Adipocyte (in vitro differentiated cells): ENCODE measurements at regions not wholly inside any gene's neighbourhood (a gene's known extent, or its start where the extent isn't known, plus 50 kb on each side); places are given as distances from the start of the nearest gene placed in this dataset.

Source experiments
- DNase-seq: peaks from one replicate; pipeline ENCODE4 v3.0.0-alpha.2; 2015; ENCODE audit warnings: low read depth
- H3K27me3 ChIP-seq: replicated peaks from 2 replicates; pipeline ENCODE4 v1.7.0; 2013; ENCODE audit warnings: mild to moderate bottlenecking, low read length, moderate library complexity; ENCODE audit not compliant: control insufficient read depth, insufficient read depth
- H3K36me3 ChIP-seq: 2 replicates; pipeline ENCODE4 v1.7.0; 2013; ENCODE audit warnings: low read length, mild to moderate bottlenecking, moderate library complexity; ENCODE audit not compliant: control insufficient read depth, insufficient read depth, severe bottlenecking
- H3K4me1 ChIP-seq: 2 replicates; pipeline ENCODE4 v1.7.0; 2013; ENCODE audit warnings: mild to moderate bottlenecking, low read length, moderate library complexity; ENCODE audit not compliant: control insufficient read depth, insufficient read depth
- H3K4me3 ChIP-seq: 2 replicates; pipeline ENCODE4 v1.7.0; 2013; ENCODE audit warnings: mild to moderate bottlenecking, low read length, moderate library complexity
- H3K9ac ChIP-seq: 2 replicates; pipeline ENCODE4 v1.7.0; 2013; ENCODE audit warnings: mild to moderate bottlenecking, low read length, moderate library complexity
- H3K9me3 ChIP-seq: 2 replicates; pipeline ENCODE4 v1.7.0; 2013; ENCODE audit warnings: mild to moderate bottlenecking, low read length, moderate library complexity; ENCODE audit not compliant: control insufficient read depth

DNA sequence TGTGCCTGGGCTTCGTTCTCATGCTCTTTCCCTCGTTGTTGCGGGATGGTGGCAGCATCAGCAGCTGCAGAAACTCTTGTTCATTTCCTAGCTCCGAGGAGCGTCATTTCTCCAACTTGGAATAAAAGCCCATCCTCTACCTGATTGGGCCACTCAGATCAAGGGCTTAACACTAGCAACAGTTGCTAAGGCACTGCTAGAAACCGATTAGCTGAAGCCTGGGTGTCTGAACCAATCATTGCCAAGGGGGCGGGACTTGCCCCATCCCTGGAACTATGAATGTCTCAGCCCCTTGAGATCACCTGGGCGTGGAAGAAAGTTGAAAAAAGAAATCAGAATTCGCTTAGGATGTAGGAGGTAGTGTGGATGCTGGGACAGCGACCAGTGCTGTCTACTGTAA, 145.3 kb downstream of the FOXL1 start:
- H3K9ac ChIP-seq: no peak overlapping the region
- no peak for DNase-seq
- no peak overlapping the region for H3K4me3 ChIP-seq
- H3K36me3 ChIP-seq: no peaks in the 10 kb centered on the region
- H3K4me1 ChIP-seq: peaks cover 14% of the 10 kb centered on the region
- H3K9me3 ChIP-seq: peaks cover under 1% of the 10 kb centered on the region
- peaks cover 63% of the 10 kb centered on the region for H3K27me3 ChIP-seq

DNA sequence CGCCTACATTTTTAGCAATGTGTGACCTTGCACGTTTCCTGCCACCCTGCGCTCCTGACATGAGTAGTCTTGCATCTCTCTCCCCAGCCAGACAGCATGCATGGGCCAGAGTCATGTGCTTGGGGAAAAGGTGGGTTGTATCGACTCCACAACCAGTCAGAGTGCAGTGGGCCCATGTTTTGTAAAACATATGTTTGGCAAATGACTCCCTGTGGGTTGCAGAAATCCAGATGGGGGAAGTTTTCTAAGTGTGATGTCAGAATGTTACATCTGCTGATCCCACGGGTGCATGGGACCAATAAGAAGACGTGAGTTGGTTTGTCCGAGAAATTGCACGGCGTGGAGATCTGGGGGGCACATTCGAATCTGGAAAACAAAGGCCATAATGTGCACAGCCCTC, 147.1 kb downstream of the FOXL1 start:
- H3K9me3 ChIP-seq: peaks cover 5% of the 10 kb centered on the region
- DNase-seq: no peak
- H3K9ac ChIP-seq: no peak overlapping the region
- peaks cover 14% of the 10 kb centered on the region for H3K4me1 ChIP-seq
- peaks cover 64% of the 10 kb centered on the region for H3K27me3 ChIP-seq
- no peak overlapping the region for H3K4me3 ChIP-seq
- no peaks in the 10 kb centered on the region for H3K36me3 ChIP-seq

DNA sequence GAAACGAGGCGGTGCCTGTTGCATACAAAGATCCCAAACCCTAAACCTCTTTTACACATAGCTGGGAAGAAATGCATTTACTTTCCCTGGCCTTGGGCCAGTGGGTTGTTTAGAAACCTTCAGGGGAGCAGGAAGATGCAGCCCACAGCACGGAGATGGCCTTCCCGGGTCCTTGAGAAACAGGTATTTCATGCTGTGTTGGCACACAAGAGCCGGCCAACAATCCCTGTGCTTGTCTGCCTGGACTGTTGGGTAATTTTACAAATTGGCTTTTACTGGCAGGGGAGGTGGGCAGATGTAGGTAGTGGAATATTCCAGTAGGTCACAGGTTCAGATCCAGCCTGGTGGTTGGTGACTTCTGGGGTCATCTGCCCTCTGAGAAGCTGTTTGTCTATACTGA, 148.0 kb downstream of the FOXL1 start:
- Histone ChIP-seq H3K4me3 (no peak overlapping the region), H3K9ac (no peak overlapping the region), H3K36me3 (no peaks in the 10 kb centered on the region), H3K27me3 (peaks cover 69% of the 10 kb centered on the region), H3K9me3 (peaks cover 5% of the 10 kb centered on the region), H3K4me1 (peaks cover 14% of the 10 kb centered on the region)
- no peak for DNase-seq

DNA sequence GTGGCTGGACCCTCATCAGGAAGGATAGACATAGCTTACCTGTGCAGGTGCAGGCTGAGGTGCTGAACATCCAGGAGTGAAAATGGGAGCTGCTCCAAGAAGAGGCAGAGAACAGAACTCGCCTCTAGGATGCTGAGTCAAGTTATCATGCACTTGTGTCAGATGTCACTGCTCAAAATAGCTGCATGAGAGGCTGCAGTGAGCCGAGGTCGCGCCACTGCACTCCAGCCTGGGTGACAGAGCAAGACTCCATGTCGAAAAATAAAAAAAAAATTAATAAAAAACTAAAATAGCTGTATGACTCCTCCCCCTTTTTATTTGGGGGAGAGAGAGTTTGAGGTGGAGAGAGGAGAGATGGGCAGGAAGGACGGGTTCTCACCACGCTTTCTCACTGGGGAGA, 148.8 kb downstream of the FOXL1 start:
- DNase-seq: no peak
- H3K9me3 ChIP-seq: peaks cover 5% of the 10 kb centered on the region
- H3K36me3 ChIP-seq: no peaks in the 10 kb centered on the region
- H3K4me3 ChIP-seq: no peak overlapping the region
- H3K4me1 ChIP-seq: peaks cover 14% of the 10 kb centered on the region
- peaks cover 77% of the 10 kb centered on the region for H3K27me3 ChIP-seq
- H3K9ac ChIP-seq: no peak overlapping the region

DNA sequence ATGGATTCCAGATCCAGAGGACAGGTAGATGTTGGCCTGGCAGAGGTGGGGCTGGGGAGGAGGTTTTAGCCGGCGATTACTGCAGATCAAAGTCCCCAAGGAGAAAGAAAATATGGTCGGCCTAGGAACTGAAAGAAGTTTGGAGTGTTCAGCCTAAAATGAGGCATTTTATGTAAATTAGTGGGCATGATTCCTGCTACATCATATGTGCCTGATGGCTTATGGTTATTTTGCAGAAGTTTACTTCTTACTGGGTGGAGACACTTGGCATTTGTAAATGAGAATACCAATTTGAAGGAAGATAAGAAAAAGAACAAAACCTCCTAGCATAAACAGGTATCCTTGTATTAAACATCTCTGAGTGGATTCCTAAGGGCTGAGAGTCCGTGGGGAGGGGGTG, 149.3 kb downstream of the FOXL1 start:
- Histone ChIP-seq H3K9me3 (peaks cover 5% of the 10 kb centered on the region), H3K4me1 (peaks cover 12% of the 10 kb centered on the region), H3K27me3 (peaks cover 82% of the 10 kb centered on the region), H3K9ac (no peak overlapping the region), H3K36me3 (no peaks in the 10 kb centered on the region), H3K4me3 (no peak overlapping the region)
- DNase-seq: no peak

DNA sequence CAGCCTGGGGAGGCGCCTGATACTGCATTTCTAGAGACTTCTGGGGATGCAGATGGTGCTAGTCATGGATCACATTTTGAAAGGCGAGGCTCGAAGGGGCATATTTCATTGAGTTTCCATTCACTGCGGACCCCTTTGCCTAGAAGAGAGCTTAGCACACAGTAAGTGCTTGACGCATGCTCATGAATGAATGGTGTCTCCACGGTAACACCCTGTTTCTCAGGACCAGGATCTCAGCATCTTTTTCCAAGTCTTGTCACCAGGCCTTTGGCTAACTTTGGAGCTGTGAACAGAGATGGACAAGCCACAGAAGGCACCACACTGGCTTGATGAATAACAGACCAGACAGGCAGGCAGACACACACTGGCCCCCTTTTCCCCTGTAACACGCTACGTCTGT, 151.3 kb downstream of the FOXL1 start:
- peaks cover 94% of the 10 kb centered on the region for H3K27me3 ChIP-seq
- no peaks in the 10 kb centered on the region for H3K36me3 ChIP-seq
- no peaks in the 10 kb centered on the region for H3K4me1 ChIP-seq
- no peak overlapping the region for H3K4me3 ChIP-seq
- H3K9me3 ChIP-seq: peaks cover 5% of the 10 kb centered on the region
- no peak overlapping the region for H3K9ac ChIP-seq
- no peak for DNase-seq

DNA sequence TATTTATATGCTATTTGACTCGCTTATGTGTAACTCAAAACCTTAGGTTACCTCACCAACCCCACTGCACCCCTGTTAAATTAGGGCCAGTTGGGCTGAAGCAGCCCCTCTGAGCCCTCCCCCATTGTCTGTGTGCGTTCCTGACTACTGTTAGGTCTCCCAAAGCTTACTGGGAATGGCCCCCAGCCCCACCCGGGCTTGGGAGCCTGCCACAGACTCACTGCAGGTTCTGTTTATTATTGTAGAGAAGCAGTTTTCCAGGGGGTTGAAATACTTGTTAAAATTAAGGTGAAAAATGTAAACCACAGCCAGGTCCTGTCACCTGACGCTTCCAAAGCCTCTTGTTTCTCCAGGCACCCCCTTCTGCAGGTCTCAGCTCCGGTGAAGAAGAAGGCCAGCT, 151.7 kb downstream of the FOXL1 start:
- H3K36me3 ChIP-seq: no peaks in the 10 kb centered on the region
- H3K9ac ChIP-seq: no peak overlapping the region
- peaks cover 5% of the 10 kb centered on the region for H3K9me3 ChIP-seq
- no peaks in the 10 kb centered on the region for H3K4me1 ChIP-seq
- peaks cover 94% of the 10 kb centered on the region for H3K27me3 ChIP-seq
- DNase-seq: no peak
- no peak overlapping the region for H3K4me3 ChIP-seq

DNA sequence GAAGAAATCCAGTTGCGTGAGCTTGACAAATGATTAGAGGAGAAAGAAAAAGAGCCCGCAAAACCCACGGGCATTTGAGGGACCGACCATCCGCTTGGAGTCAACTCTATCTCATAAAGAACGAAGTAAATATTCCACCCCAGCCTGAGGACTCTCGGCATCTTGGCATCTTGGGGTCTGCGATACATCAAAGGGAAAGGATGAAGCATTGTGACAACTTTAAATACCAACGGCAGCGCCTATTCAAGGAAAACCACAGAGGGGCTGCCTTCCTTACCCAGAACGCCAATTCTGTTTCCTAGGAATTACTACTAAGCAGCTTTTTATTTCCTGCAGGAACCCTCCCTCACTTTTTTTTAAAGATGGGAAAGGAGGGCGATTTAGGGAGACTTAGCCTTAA, 152.2 kb downstream of the FOXL1 start:
- Histone ChIP-seq H3K27me3 (peaks cover 92% of the 10 kb centered on the region), H3K4me3 (no peak overlapping the region), H3K4me1 (no peaks in the 10 kb centered on the region), H3K36me3 (no peaks in the 10 kb centered on the region), H3K9me3 (peaks cover 5% of the 10 kb centered on the region), H3K9ac (no peak overlapping the region)
- no peak for DNase-seq

DNA sequence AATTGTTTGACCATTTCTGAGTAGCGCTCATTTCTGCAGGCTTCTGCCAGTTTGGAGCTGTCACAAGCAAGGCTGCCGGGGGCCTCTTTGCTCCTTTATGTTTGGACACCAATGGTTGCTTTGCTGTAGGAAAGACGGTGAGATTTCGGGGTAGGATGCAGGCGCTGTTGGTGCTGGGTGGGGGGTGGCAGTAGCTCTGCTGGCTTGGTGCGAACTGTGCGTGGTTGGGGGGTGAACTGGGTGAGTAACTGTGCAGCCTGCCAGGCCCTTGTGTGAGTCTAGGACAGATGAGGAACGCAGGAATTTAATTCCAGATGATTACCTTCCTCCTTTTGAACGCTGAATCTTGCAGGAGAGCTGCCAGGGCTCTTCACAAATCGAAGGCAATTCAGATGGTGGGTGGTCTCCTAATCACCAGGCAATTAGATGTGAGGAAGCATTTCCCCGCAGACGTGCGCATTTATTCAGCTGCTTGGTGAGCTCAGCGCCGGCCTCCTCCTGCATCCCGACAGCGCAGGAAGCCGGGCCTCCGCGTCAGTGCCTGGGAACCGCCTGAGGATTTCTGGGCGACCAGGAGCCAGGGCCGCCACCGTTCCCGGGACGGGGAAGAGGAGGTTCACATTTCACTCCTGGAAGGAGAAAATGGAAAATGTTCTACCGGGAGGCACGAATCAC, 154.4 kb downstream of the FOXL1 start:
- peak; percentile 33 for DNase-seq
- Histone ChIP-seq H3K36me3 (no peaks in the 10 kb centered on the region), H3K4me1 (no peaks in the 10 kb centered on the region), H3K9me3 (peaks cover 5% of the 10 kb centered on the region), H3K4me3 (no peak overlapping the region), H3K9ac (no peak overlapping the region), H3K27me3 (peaks cover 82% of the 10 kb centered on the region)

DNA sequence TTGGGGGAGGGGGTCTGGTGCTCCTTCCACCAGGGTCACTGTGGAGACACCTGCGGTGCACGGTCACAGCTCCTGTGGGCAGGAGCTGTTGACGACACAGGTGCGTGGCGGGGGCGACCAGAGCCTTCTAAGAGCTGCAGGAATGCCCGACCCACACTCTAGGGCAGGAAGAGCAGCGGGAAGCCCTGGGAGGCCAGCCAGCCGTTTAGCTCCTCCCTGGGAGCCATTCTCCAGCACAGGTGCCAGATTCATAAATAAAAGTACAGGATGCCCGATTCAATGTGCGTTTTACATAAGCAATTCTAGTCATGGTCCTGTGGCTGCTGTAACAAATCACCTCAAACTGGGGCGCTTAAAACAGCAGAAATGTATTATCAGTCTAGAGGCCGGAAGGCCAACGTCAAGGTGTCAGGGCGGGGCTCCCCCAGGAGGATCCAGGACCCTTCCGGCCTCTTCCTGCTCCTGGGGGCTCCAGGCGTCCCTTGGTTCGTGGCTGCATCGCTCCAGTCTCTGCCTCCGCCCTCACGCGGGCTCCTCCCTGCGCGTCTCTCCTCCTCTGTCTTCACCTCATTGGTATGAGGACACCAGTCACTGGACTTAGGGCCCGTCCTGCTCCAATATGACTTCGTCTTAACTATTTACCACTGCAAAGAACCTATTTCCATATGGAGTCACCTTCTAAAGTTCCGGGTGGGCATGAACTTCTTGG, 155.4 kb downstream of the FOXL1 start:
- peaks cover 73% of the 10 kb centered on the region for H3K27me3 ChIP-seq
- H3K36me3 ChIP-seq: no peaks in the 10 kb centered on the region
- no peak overlapping the region for H3K9ac ChIP-seq
- H3K4me1 ChIP-seq: no peaks in the 10 kb centered on the region
- no peak overlapping the region for H3K4me3 ChIP-seq
- peaks cover 4% of the 10 kb centered on the region for H3K9me3 ChIP-seq
- DNase-seq: no peak

DNA sequence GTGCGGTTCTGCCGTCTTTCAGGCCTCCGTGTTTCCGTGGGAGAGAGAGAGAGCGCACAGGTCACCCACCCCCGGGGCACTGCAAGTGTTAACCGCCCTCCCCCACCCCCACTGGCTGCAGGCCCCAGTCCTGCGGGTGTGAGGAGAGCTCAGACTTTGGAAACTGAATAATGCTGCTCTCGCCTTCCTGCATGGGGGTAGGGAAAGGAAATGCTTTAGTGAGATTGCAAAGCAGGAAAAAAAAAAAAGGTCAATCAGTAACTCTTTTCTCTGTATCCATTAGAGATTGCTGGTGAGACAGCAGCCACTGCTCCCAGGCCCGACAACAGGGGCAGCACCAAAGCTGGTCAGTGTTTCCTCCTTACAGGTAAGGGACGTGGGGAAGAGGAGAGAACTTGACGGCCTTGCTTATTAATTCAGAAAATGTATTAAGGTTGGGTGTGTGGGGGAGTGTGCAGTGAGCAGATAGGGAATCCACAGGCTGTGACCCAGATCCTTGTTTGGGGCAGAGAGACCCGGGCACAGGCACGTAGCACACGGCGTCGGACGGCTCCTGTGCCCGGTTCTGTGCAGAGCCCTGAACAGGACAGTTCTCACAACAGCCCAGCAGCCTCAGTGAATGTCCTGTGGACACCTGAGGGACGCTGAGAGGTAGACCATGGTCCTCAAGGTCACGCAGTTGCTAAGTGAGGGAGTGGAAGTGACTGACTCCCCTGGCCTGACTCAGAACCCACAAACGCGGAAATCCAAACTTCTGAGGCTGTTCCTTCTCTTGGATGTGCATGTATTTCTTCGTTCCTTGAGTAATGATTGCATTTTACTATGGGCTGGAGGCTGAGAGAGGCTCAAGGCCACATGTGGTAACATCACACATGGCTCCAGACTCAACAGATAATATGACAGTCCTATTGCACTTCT, 156.5 kb downstream of the FOXL1 start:
- no peak overlapping the region for H3K9ac ChIP-seq
- H3K9me3 ChIP-seq: no peaks in the 10 kb centered on the region
- H3K4me1 ChIP-seq: no peaks in the 10 kb centered on the region
- DNase-seq: no peak
- H3K4me3 ChIP-seq: no peak overlapping the region
- H3K27me3 ChIP-seq: peaks cover 63% of the 10 kb centered on the region
- H3K36me3 ChIP-seq: no peaks in the 10 kb centered on the region
